22Rv1 (cell line): ENCODE measurements at regions not wholly inside any gene's neighbourhood (a gene's known extent, or its start where the extent isn't known, plus 50 kb on each side); places are given as distances from the start of the nearest gene placed in this dataset.

ENCODE experiments used
- H3K27ac ChIP-seq: fragments of 450-650 bp; 2 replicates; pipeline ENCODE4 v1.5.1; 2017
- CTCF ChIP-seq: fragments of 450-650 bp; IDR thresholded peaks from 2 replicates; pipeline ENCODE4 v1.5.1; 2017; ENCODE audit warnings: mild to moderate bottlenecking
- ZFX ChIP-seq: fragments of 450-650 bp; IDR thresholded peaks from 2 replicates; pipeline ENCODE4 v1.6.1; 2017; ENCODE audit warnings: antibody characterized with exemption, borderline replicate concordance

GRCh38 chr4:62526671-62527070, 1326.5 kb downstream of the ADGRL3 start:
- H3K27ac ChIP-seq: no peak overlapping the region
- TF ChIP-seq ZFX (no peak), CTCF (no peak)

DNA sequence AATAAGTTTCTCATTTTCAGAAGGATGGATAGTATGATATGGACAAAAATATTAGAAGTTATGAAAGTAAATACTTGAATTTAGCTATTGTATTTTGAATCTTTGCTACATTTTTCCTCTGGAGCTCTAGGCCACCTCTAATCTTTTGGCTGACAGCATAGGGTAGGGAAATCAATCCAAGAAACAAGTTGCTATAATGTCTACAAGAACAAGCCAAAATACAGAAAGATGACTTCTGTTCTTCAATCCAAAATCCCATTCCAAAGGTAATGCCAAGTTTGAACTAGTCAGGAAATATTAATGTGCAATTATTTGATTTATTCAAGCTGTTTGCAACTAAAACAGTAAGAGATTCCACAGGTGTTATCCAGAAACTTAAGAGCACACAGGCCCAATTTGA, 1323.1 kb downstream of the ADGRL3 start:
- no peak overlapping the region for H3K27ac ChIP-seq
- TF ChIP-seq ZFX: no peak
- TF ChIP-seq CTCF: no peak

DNA sequence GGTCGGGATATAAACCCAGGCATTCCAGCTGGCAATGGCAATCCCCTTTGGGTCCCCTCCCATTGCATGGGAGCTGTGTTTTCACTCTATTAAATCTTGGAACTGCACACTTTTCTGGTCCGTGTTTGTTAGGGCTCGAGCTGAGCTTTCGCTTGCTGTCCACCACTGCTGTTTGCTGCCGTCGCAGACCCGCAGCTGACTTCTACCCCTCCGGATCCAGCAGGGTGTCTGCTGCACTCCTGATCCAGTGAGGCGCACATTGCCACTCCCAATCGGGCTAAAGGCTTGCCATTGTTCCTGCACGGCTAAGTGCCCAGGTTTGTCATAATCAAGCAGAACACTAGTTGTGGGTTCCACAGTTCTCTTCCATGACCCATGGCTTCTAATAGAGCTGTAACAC, 1322.1 kb downstream of the ADGRL3 start:
- no peak overlapping the region for H3K27ac ChIP-seq
- TF ChIP-seq CTCF: no peak
- TF ChIP-seq ZFX: no peak

DNA sequence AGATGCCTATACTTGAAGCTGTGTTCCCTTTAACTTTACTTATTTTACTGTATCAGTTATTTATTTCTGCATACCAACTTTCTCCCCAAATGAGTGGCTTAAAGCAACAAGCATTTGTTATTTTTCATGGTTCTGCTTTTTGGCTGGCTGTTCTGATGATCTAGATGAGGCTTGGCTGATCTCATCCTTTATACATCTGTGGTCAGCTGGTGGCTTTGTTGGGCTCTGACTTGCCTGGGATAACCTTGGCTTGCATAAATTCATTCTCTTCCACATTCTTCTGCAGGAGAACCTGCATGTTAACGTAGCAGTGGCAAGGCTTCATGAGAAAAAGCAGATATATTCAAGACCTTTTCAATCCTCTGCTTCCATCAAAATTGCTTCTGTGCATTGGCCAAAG, 1317.6 kb downstream of the ADGRL3 start:
- H3K27ac ChIP-seq: no peak overlapping the region
- TF ChIP-seq CTCF (no peak), ZFX (no peak)

DNA sequence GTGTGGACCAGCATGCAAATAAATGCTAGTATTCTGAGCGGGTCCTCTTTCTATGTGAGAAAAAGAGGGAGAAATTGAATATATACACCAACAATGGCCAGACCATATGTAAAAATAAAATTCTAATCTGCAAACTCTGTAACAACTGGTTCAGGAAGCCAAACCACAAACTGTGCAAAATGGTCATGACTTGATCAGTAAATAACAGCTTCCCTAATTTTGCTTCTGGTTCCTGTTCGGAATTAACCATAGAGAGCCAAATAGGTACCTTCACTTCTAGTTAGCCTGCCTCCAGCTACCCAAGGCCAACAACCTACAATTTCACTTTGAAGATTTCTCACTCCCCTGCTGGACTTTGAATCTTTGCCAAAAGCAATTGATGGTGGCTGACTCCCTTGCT, 1313.2 kb downstream of the ADGRL3 start:
- H3K27ac ChIP-seq: no peak overlapping the region
- TF ChIP-seq CTCF (no peak), ZFX (no peak)

DNA sequence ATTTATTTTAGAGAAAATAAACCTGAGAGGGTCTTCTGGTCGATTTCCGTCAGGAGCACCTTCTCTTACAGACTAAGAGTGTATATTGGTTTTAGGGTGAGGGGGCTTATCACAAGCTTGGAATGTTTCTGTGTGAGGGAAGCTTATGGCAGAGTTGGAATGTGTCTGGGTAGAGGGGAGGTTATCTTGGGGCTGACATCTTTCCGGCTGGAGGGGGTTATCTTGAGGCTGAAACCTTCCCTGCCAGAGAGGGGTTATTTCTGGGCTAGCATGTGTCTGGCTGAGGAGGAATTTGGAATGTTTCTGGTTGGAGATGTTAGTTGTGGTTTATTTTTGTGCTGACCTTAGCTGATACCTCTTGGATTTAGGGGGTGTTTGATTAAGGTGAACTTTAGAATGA, 1312.1 kb downstream of the ADGRL3 start:
- TF ChIP-seq CTCF (no peak), ZFX (no peak)
- H3K27ac ChIP-seq: no peak overlapping the region

GRCh38 chr4:62510228-62510627, 1310.1 kb downstream of the ADGRL3 start:
- no peak overlapping the region for H3K27ac ChIP-seq
- no peak for TF ChIP-seq CTCF
- no peak for TF ChIP-seq ZFX
